NCI-H2196 (cell line): ENCODE measurements at regions not wholly inside any gene's neighbourhood (a gene's known extent, or its start where the extent isn't known, plus 50 kb on each side); places are given as distances from the start of the nearest gene placed in this dataset.

Experiments
- DNase-seq: peaks from one replicate; lab custom pipeline; 2025; ENCODE audit not compliant: unreplicated experiment; lab: John Stamatoyannopoulos, UW

GRCh38 chr7:16026253-16027020 is 340.0 kb upstream of the MEOX2 start:
- DNase-seq = no peak

- DNase-seq = no peak
Measured at GRCh38 chr7:16025696-16026095, 339.2 kb upstream of the MEOX2 start.

DNA sequence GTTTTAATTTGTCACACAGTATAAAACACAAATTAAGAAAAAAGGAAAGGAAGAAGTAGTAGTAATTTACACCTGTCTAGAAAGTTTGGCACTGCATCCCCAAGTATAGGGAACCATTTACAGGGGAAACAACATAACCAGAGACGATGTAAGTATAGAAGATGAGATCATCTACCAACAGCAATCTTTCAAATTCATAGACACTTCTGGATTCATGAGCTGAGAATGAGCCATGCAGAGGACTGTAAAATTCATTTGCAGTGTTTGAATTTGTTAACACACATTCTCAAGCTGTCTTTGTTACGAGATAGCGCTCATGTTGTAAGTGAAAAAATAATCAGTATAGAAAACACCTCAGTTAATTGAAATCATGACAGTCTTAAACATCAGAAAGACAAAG is 337.0 kb upstream of the MEOX2 start:
- DNase-seq = no peak

GRCh38 chr7:16023046-16023445 is 336.6 kb upstream of the MEOX2 start:
- DNase-seq = no peak

DNA sequence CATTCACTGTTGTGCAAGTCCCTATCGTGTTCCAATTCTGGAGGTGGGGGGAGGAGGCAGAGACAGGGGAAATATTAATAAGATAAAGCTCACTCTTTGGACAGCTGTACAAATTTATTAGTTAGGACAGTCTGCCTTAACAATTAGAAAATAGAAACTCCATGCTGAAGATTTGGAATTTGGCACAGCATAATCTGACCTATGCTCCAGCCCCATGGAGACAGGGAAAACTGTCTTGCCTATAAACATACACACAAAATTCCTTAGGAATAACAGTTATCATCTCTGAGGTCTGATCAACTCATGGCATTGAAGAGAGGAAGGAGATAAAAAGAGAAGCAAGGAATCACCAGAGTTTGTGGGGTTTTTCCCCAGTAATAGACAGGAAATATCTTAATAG is 335.4 kb upstream of the MEOX2 start:
- no peak for DNase-seq

DNA sequence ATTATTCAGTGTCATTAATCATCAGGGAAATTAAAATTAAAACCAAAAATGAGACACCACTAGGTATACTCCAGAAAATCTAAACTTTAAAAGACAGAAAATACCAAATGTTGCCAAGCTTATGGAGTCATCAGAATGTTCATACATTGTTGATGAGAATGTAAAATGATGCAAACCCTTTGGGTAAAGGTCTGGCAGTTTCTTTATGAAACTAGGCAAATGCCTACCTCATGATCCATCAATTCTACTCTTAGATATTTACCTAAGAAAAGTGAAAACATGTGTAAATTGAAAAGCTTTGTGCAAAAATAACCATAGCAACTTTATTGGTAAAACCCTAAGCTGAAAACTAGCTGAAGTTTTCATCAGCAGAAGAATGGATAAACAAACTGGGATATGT is 329.5 kb upstream of the MEOX2 start:
- DNase-seq = no peak

DNA sequence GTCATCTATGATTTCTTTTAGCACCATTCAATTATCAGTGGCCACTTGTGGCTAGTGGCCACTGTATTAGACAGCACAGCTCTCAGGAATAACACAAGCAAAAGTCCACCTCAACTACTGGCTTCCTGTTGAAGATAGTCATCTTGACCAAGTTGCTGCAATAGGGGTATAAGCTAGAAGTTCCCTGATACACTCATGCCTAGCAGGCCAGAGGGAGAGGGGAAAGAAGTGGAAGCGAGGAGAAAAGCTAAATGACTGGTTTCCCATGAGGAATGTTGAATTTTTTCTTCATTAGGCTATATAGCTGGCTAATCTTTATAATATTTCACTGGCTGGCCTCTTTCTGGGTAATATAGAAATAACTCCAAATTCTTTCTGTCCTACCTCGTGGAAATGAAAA is 327.5 kb upstream of the MEOX2 start:
- no peak for DNase-seq

- DNase-seq = no peak
Measured at GRCh38 chr7:16007911-16008310, 321.4 kb upstream of the MEOX2 start.

GRCh38 chr7:16004702-16005101 is 318.2 kb upstream of the MEOX2 start:
- no peak for DNase-seq

DNA sequence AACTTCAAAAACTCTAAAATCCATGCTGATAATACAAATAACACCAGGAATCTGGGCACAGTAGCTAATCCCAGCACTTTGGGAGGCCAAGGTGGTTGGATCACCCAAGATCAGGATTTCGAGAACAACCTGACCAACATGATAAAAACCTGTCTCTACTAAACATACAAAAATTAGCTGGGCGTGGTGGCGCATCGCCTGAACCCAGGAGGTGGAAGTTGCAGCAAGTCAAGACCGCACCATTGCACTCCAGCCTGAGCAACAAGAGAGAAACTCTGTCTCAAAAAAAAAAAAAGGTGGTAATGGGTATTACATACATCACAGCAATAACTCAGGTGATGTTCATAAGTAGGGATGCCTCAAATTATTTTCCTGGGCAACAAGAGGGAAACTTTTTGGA is 315.0 kb upstream of the MEOX2 start:
- DNase-seq = no peak

- no peak for DNase-seq
Measured at GRCh38 chr7:15998617-15999016, 312.1 kb upstream of the MEOX2 start.

DNA sequence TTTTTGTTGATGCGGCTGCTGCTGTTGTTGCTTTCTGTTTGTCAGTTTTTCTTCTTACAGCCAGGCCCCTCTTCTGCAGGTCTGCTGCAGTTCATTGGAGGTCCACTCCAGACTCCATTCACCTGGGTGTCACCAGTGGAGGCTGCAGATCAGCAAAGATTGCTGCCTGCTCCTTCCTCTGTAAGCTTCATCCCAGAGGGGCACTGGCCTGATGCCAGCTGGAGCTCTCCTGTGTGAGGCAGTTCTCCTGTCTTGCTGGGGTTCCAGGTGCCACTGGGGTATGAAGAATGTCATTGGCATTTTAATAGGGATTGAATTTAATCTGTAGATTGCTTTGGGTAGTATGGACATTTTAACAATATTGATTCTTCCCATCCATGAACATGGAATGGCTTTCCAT is 308.5 kb upstream of the MEOX2 start:
- DNase-seq = no peak

- DNase-seq = no peak
Measured at GRCh38 chr7:15989194-15989593, 302.7 kb upstream of the MEOX2 start.

DNA sequence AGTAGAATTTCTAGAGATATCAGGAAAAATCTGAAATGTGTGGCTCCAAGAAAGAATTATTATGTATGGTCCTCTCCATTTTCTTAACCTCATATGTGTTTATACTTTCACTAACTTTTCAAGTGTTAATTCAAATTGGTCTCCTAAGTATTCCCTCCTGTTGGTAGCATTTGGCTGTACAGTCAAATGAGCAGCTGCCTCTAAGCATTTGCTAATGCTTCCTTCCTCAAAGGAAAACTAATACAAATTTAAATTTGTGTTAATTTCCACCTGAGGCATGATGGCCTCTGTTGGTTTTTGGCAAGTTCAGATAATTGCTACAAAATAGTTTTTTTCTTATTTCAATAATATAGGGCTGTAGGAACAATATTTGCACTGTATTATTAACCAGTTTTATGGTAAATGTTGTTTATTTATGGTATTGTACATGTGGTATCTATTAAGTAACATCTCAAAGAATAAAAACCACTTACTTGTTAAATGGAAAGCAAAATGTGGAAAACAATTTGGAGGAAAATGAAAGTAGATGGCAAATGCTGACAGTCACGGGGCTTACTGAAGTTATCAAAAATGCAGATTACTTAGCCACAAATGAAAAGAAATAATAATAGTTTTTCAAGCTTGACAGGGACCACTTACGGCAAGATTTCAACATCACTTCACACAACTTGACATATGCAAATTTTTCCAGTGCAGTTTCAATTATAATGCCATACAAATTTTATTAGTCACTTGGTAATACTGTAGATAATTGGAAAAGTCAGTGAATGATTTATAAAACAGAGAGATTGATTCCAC is 299.3 kb upstream of the MEOX2 start:
- no peak for DNase-seq

DNA sequence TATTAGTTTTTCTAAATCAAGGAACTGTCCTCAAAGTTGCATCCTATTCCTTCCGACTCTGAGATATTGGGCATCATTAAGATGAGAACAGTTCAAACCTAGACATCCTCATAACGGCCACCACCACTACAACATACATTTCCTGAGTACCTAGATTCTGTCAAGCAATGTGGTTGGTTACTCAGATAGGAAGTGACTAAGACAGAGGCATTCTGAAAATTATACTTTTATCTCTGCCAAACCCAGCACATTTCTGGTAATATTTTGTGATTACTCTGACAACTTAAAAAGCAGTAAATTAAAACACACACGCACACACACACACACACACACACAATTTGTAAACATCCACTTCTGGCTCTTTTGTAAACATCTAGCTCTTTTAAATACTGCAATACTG is 291.2 kb upstream of the MEOX2 start:
- DNase-seq = no peak

GRCh38 chr7:15972862-15973275 is 286.4 kb upstream of the MEOX2 start:
- DNase-seq = no peak

DNA sequence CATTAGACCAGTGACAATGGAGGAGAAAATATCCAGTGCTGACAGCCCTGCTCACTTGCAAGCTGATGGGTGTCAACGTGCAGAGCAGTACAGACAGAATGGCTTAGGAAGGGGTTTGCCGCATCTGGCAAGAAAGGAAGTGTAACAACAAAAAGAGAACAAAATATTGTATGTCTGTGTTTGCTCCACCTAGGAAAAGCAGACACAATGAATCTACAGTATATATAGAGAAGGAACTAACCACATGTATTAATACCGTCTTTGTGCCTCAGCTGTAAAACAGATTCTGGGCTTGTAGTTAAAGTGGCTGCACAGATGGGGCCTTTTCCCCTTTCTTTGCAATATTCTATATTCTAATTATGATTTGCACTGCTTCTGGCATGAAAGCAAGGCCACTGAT is 281.1 kb upstream of the MEOX2 start:
- no peak for DNase-seq

- DNase-seq = no peak
Measured at GRCh38 chr7:15967121-15967520, 280.6 kb upstream of the MEOX2 start.

GRCh38 chr7:15963206-15963605 is 276.7 kb upstream of the MEOX2 start:
- DNase-seq = no peak

DNA sequence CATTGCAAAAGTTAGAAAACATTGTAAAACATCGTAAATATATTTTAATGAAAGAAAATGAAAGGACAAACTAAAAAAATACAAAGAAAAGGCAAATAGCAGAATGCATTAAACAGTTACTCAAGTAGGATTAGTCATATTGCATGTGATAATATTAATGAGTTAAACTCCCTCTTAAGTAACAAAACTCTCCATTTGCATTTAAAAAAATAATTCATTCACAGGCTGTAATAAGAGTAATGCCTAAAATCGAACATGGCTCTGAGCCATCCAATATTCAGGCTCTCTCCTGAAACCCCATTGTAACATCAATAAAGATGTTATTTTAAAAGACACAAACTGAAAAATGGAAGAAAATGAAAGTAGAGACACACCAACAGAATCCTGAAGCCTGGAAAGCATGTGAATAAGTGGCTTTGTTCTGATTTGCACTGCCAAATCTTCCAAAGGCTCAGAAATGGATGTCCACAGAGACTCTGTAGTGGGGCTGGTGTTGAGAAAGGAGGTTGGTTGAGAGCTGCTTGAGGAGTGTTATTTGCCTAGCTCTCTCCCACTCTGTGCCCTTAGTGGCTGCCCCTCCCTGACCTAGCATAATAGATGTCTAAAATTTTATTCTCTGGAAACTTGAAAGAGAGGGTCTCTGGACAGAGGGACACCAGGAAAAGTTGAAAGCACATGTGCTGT is 268.3 kb upstream of the MEOX2 start:
- no peak for DNase-seq

DNA sequence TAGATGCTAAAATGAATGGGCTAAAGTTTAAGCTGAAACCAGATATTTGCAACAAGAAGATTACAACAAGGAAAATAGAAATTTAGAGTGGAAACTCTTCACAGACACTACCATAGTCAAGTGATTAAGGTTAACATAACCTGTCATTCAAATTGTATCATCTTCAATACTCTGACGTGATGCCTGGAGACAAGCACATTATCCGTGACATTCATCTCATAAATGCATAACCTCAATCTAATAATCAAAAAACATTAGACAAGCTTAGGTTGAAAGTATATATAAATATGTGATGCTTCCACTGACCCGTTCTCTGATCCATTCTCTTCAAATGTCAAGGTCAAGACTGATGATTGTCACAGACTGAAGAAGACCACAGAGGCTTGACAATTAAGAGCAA is 263.8 kb upstream of the MEOX2 start:
- DNase-seq = no peak

DNA sequence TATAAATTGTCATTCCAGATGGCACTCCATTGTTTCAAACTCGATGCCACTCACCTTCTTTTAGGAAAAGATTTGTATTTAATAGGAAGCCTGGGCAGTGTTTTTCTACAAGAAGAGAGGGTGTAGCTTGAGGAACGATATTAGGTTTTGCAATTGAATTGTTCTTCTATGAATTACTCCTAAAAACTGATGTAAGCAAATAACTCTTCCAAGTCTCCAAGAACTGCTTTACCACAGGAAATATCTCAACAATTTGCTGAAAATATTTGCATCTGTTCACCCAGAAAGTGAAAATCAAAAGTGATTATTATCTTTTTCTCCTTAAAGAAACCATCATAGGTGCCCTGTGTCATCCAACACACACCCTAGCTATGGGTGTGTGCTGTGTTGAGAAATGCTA is 261.3 kb upstream of the MEOX2 start:
- DNase-seq = no peak
